HG03280 (cell line): ENCODE measurements at regions not wholly inside any gene's neighbourhood (a gene's known extent, or its start where the extent isn't known, plus 50 kb on each side); places are given as distances from the start of the nearest gene placed in this dataset.
A peak's percentile ranks its signal among the peaks of the same experiment; 100 is the strongest.
"Not testable (repeated sequence)": the region's sequence is repeated elsewhere in the genome, so short reads cannot be mapped to it uniquely, and the experiment has no call there.

Experiments
- ATAC-seq: cut with Tn5 transposase; IDR thresholded peaks from one replicate; pipeline ENCODE4 v1.9.1; 2021; ENCODE audit warnings: mild to moderate bottlenecking, moderate library complexity; ENCODE audit not compliant: unreplicated experiment

DNA sequence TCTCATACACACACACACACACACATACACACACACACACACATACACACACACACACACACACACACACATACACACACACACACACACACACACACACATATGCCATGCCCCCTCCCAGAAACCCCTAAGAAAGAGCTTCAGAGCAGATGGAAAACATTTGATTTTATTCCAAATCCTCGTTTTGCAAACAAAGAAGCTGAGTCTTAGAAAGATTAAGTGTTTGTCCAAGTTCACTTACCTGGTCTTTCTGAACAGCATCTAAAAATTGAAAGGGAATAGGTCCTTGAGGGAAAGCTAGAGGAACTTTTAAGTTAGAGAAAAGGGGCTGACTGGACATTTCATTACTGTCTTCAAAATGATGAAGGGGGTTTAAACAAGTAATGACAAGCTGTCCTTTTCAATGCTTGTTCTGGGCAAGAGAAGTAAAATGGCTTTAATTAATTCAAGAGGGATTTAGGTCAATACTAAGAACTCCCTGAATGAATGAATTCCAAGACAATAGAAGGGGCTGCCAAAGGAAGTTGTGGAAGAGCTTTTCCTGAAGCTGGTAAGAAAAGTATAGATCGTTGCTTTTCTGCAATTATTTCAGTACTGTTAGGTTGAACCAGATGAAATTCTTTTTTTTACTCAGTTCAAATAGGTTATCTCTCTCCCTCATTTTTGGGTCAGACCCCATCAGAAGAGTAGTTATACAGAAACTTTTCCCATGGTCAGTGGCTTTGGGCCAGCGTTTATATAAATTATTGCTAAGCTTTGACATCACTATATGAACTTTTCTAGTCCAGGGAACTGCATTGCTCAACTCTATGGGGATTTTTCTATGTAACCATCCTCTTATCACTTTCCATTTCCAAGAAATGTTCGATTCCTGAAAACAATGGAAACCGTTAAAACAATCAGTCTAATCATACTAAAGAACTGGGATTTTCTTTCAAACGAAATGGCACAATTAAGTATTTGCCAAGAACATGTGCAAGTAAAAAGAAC is 261.4 kb downstream of the MTERF1 start:
- ATAC-seq: no peak

- ATAC-seq: no peak
Measured at GRCh38 chr7:91620827-91621226, 259.7 kb downstream of the MTERF1 start.

DNA sequence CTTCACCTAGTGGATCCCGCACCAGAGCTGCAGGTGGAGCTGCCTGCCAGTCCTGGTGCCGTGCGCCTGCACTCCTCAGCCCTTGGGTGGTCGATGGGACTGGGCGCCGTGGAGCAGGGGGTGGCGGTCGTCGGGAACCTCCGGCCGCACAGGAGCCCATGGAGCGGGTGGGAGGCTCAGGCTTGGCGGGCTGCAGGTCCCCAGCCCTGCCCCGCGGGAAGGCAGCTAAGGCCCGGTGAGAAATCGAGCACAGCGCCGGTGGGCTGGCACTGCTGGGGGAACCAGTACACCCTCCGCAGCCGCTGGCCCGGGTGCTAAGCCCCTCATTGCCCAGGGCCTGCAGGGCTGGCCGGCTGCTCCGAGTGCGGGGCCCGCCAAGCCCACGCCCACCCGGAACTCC is 253.2 kb downstream of the MTERF1 start:
- not testable (repeated sequence) for ATAC-seq

- ATAC-seq: no peak
Measured at GRCh38 chr7:91628742-91629141, 251.8 kb downstream of the MTERF1 start.

GRCh38 chr7:91630581-91631380 is 249.7 kb downstream of the MTERF1 start:
- no peak for ATAC-seq

DNA sequence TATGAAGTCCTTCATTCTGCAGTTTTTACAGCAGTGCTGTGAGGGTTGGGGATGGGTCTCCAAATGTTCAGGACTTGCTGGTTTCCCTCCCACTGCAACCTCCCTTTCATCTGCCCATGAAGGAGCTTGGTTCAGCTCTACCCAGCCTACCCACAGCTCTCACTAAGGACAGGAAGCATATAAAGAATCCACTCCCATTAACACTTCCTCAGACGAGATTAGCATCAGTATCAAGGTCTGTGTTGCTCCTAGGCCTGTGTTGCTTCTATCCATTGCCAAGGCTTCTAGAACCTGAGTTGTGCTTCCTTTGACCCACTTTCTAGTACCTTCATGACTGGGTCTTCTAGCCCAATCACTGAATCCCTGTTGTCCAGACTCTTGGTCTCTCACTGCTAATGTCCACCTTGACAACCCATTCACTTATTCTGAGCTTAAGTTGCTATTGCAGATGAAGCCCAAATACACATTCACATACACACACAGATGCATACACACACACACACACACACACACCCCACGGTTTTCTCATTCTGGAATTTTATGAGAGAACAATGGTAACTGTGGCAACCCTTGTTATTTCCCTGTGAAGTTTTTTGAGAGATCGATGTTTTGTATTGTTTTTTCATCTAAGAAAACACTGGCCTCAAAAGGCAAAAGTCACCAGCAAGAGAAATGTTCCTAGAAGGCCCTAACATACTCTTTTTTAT is 248.1 kb downstream of the MTERF1 start:
- no peak for ATAC-seq

DNA sequence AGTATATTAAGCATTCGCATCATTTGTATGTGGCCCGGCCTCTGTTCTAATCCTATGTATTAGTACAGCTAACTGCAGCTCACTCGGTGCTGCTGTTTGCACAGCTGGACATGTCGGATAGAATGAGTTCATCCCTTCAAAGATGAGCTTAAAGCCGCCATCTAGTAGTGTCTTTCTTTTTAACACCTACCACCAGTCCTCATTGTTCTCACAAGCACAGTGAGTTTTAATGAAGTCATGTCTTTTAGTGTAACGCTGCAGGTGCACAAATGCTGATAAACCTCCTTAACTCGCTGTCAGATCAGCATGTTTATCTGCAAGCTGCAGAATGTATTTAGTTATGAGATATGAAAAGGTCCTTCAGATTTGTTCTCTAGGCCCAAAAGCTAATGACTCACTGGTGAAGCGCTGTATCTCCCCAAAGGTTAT is 247.5 kb downstream of the MTERF1 start:
- ATAC-seq: no peak

GRCh38 chr7:91634485-91635177 is 245.9 kb downstream of the MTERF1 start:
- no peak for ATAC-seq

- peak; percentile 60 for ATAC-seq
Measured at GRCh38 chr7:91636129-91636724, 244.3 kb downstream of the MTERF1 start.

DNA sequence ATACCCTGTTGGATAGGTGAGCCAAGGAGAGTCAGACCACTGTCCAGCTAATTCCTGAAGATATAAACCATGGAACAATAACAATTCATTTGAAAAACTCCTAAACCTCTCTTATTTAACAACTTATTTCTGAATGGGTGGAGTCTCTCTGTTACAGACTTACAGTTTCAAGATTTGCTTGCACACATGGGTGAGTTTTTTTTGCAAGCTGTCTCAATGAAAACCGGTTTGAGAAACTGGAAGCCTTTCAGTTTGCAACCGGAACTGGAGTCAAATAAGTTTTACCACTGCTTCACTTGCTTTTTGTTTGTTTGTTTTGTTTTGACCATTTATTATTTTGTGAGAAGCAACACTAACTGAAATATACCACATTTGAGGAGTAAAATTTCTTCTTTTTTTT is 243.8 kb downstream of the MTERF1 start:
- peak; percentile 57 for ATAC-seq

DNA sequence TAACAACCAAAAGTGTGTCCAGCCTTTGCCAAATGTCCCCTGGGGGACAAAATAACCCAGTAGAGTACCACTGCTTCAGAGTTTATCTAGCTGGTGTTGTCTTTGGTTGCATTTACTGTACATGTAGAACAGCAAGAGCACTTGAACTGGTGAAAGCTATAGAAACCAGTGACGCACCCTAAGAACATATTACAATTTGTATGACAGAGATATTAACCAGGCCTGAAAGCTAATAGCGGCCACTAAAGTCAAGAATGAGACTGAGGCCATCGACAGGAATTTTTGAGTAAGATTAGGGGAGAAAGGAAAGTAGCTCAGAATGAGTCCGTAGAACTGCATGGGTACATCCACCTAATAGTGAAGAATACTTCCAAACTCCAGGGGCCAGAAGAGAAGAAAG is 236.2 kb downstream of the MTERF1 start:
- no peak for ATAC-seq

GRCh38 chr7:91645542-91645941 is 235.0 kb downstream of the MTERF1 start:
- no peak for ATAC-seq

DNA sequence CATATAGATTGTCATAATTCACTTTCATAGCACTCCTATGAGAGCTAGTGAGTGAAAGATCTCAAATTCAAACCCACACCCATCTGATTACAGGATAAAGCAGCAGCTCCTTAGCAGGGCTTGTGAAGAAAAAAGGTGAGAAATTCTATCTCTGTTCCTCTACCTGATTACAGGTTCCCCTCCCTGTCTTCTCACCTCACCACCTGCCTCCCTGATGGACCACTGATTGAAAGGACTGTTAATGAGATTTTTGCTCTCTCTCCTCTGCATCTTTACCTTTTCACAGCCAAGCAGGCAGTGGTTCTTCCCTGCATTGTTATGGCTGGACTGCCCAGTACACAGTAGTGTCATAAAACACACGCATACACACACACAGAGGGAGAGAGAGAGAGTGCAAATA is 228.5 kb downstream of the MTERF1 start:
- no peak for ATAC-seq

DNA sequence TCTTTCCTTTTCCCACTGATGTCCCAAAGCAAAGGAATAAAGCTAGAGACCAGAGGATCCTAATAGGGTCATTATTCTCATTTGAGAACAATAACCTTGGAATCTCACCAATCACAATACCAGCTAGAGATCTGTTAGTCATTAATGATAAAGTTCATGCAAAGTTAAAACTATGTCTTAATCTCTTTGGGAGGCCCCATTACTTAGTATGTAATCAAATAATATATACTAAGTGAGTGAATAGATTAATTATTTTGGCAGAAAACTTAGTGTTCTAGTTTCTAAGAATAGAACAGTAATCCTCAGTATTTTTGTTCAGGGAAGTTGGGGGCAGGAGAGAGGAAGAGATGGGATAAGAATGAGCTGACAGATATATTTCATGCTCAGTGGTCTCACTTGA is 227.2 kb downstream of the MTERF1 start:
- no peak for ATAC-seq

GRCh38 chr7:91655656-91656055 is 224.8 kb downstream of the MTERF1 start:
- no peak for ATAC-seq

GRCh38 chr7:91656541-91657482 is 223.7 kb downstream of the MTERF1 start:
- no peak for ATAC-seq

DNA sequence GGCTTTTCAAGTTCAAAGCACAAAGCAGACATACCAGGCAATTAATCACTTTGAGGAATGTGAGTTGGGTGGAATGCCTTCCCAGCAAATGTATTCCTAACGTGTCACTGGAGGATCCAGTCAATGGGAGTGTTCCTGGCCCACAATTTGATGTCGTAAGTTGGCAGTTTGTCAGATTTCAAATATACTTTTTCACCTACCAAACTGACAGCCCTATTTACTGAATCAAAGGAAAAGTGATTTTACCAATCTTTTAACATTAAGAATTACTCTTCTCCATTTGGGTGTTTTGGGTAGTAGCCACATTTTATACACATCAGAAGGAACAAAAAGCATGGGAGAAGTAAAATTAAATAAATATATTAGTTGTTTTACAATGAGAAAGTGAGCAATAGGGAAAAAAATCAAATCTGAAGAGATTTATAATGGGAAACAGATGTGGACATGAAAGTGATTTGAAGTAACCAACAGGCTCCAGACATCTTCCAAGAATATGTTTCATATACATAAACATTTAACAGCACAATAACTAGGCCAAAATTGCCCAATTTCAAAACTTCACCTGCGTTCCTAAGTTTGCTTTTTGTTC is 222.9 kb downstream of the MTERF1 start:
- ATAC-seq: no peak

DNA sequence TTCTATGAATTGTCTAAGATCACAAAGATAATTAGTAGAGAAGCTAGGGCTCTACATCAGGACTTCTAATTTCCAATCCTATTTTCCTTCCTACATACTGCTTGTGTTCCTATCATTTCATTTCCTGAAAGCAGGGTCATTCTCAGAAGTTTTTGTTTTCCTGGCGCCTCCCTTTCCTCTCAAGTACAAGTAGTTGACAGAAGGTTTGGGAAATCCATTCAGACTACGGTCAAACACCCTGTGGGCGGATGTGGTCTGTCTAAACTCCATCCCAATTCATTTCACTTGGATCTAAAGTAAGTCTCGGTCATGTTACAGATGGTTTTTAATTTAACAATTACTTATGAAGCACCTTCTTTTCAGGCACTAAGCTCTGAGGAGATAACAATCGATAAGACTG is 221.4 kb downstream of the MTERF1 start:
- no peak for ATAC-seq
